GM21529 (cell line): ENCODE measurements at regions not wholly inside any gene's neighbourhood (a gene's known extent, or its start where the extent isn't known, plus 50 kb on each side); places are given as distances from the start of the nearest gene placed in this dataset.

Experiments used
- ATAC-seq: cut with Tn5 transposase; IDR thresholded peaks from one replicate; pipeline ENCODE4 v1.9.1; 2021; ENCODE audit not compliant: unreplicated experiment

DNA sequence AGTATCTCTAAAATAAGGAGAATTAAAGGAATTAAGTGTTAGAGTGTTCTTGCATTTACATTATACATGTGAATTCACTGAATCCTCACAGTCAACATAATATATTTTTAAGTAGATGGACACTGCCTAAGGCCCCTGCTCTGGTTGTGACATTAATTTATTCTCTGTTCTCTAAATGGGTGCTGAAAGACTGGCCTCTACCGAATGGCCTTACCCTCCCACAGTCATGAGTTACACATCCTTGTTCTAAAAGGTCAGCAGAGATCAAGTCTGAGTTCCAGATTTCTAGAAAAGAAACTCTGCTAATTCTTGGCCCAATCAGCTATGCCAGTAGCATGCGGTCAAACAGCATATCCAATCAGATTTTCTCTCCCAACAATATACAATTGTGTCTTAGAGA is 193.2 kb downstream of the TM2D1 start:
- no peak for ATAC-seq

DNA sequence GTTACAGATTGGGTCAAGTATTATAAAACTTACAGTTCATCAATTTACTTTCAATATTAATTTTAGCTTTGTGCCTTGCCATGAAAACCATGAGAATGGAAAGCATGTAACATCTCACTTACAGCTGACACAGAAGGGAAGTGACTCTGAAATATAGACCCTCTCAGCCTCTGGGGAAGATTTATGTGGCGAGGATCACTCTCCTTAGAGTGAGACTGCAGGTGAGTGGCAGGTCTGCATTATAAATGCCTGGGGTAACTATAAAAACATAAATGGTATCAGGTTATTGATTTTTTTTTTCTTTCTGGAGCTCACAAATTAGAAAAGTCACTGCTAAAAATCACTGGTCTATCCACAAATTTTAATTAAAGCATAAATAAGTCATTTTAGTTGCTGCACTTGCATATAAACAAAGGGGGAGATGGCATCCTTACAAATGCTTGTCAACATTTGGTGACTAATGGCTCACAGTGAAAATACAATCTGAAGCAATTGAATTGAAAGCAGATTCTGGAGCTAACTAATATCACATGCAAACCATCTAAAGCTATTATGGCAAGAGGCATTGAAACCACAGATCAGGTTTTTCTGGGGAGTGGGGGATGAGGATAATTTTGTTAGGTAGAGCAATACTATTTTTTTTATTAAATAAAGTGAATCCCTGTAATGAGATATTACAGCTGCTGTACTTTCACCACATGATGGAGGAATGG is 200.9 kb downstream of the TM2D1 start:
- no peak for ATAC-seq

DNA sequence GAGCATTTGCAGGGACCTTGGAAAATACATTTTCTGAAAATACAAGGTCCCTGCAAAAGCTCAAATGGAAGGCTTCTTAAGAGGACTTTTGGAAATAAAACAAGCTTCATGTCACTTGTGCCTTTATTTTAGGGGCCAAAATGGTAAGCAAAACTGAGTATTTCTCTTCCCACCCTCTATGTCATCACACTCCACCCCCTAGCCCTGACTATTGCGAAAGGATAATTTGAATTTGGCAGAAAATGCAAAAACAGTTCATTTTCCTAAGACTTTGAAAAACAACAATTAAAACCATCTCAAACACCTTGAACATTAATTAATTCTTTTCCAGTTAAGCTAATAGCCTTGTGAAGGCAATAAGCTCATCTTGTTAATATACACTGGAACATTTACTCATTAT is 201.7 kb downstream of the TM2D1 start:
- no peak for ATAC-seq

DNA sequence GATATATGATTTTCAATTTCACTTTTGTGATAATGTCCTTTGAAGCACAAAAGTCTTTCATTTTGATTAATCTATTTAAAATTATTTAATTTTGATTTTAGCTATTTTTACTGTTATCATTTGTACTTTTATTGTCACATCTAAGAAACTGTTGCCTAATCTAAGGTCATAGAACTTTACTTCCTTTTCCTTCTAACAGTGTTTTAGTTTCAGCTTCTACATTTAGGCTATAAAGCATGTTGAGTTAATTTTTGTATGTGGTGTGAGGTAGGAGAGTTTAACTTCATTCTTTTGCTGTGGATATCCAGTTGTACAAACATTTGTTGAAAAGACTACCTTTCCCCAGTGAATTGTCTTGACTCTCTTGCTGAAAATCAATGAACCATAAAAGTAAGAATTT is 204.5 kb downstream of the TM2D1 start:
- no peak for ATAC-seq

DNA sequence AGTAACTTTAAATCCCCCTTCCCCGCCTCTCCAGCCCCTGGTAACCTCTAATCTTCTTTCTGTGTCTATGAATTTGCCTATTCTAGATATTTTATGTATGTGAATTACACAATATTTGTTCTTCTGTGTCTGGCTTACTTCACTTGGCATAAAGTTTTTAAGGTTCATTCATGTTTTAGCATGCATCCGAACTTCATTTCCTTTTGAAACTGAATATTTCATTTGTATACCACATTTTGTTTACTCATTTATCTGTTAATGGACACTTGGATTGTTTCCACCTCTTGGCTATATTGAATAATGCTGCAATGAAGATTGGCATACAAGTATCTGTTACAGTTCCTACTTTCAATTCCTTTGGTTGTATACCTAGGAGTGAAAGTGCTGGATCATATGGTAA is 205.3 kb downstream of the TM2D1 start:
- no peak for ATAC-seq

DNA sequence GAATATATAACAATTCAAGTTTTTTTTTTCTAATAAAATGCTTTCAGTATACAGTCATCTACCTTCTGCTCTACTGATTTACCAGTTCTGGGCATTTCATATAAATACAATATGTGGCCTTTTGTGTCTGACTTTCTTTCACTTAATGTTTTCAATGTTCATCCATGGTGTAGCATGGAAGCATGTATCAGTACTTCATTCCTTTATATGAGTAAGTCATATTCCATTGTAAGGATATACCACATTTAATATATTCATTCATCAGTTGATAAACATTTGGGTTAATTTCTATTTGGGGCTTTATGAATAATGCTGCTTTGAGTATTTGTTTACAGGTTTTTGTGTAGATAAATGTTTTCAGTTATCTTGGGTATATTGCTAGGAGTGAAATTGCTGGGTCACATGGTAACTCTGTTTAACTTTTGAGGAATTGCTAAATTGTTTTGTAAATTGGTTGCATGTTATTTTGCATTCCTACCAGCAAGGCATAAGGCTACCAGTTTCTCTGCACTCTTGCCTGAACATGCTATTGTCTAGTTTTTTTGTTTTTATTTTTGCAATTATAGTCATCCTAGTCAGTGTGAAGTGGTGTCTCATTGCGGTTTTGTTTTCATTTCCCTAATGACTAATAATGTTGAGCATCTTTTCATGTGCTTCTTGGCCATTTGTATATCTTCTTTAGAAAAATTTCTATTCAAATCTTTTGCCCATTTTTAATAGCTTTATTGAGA is 206.1 kb downstream of the TM2D1 start:
- no peak for ATAC-seq

DNA sequence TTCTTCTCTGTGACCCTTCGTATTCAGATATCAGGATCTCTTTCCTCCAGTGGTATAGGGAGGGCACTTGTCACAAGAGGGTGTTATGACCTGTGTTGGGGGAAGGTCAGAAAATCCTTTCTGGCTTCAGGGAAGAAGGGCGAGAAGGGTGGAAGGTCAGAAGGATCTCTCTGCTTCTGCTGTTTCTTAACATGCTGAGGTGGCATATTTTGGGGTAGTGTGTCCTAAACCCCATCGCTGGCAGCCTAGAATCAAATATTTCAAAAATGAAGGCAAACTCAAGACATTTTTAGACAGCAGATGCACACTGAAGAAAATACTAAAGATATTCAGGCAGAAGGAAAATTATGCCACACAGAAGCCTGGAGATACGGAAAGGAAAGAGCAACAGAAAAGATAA is 207.6 kb downstream of the TM2D1 start:
- no peak for ATAC-seq

DNA sequence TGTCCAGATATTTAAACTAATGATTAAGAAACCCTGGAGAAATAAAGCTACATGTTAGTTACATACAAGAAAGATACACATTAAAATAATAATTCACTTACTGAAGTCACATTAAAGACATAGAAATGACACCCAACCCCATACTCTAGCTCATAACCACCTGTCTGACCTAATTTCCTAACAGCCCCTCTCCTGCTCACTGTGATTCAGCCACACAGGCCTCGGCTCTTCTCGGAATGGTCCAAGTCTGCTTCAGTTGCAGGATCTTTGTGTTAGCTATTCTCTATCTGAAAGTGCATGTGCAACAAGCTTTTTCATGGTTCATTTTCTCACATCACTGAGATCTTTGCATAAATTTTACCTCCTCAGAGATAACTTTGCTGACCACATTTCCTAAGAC is 209.8 kb downstream of the TM2D1 start:
- no peak for ATAC-seq
